ENCODE measurements at regions not wholly inside any gene's neighbourhood (a gene's known extent, or its start where the extent isn't known, plus 50 kb on each side); places are given as distances from the start of the nearest gene placed in this dataset.
A peak's percentile ranks its signal among the peaks of the same experiment; 100 is the strongest.
"Not testable (repeated sequence)": the region's sequence is repeated elsewhere in the genome, so short reads cannot be mapped to it uniquely, and the experiment has no call there.

- no peak overlapping the region for H3K9ac ChIP-seq (ENCODE audit: low read depth, low read length)
- peaks cover 14% of the 10 kb centered on the region for H3K4me1 ChIP-seq (ENCODE audit: control insufficient read depth, insufficient read depth, low read length)
- H3K4me2 ChIP-seq (ENCODE audit: low read length) = no peak overlapping the region
- H3K27me3 ChIP-seq (ENCODE audit: control insufficient read depth, insufficient read depth, low read length) = no peaks in the 10 kb centered on the region
- H3K36me3 ChIP-seq (ENCODE audit: insufficient read depth, low read length) = no peaks in the 10 kb centered on the region
- H3K4me3 ChIP-seq (ENCODE audit: low read length) = no peak overlapping the region
- no peaks in the 10 kb centered on the region for H3K9me3 ChIP-seq (replicated peaks; ENCODE audit: low read length)
Measured at GRCh38 chr12:68441167-68441566, 109.0 kb upstream of the MDM1 start.

GRCh38 chr12:68442353-68442972, 110.3 kb upstream of the MDM1 start:
- H3K4me1 ChIP-seq (ENCODE audit: control insufficient read depth, insufficient read depth, low read length) = peaks cover 14% of the 10 kb centered on the region
- not testable (repeated sequence) for H3K4me2 ChIP-seq (ENCODE audit: low read length); H3K9ac ChIP-seq (ENCODE audit: low read depth, low read length); H3K36me3 ChIP-seq (ENCODE audit: insufficient read depth, low read length); H3K9me3 ChIP-seq (replicated peaks; ENCODE audit: low read length); H3K4me3 ChIP-seq (ENCODE audit: low read length); H3K27me3 ChIP-seq (ENCODE audit: control insufficient read depth, insufficient read depth, low read length)

- not testable (repeated sequence) for H3K4me3 ChIP-seq (ENCODE audit: low read length); H3K36me3 ChIP-seq (ENCODE audit: insufficient read depth, low read length)
- peaks cover 14% of the 10 kb centered on the region for H3K4me1 ChIP-seq (ENCODE audit: control insufficient read depth, insufficient read depth, low read length)
Measured at GRCh38 chr12:68443695-68444094, 111.5 kb upstream of the MDM1 start.

GRCh38 chr12:68445824-68446223, 113.7 kb upstream of the MDM1 start:
- Histone ChIP-seq H3K4me3 (ENCODE audit: low read length) (no peak overlapping the region), H3K4me2 (ENCODE audit: low read length) (no peak overlapping the region), H3K9me3 (replicated peaks; ENCODE audit: low read length) (no peaks in the 10 kb centered on the region), H3K27me3 (ENCODE audit: control insufficient read depth, insufficient read depth, low read length) (no peaks in the 10 kb centered on the region), H3K4me1 (ENCODE audit: control insufficient read depth, insufficient read depth, low read length) (no peaks in the 10 kb centered on the region), H3K9ac (ENCODE audit: low read depth, low read length) (no peak overlapping the region), H3K36me3 (ENCODE audit: insufficient read depth, low read length) (no peaks in the 10 kb centered on the region)

More at GRCh38 chr12:68443695-68444094, 111.5 kb upstream of the MDM1 start:
- H3K27me3 ChIP-seq (ENCODE audit: control insufficient read depth, insufficient read depth, low read length); H3K9ac ChIP-seq (ENCODE audit: low read depth, low read length); H3K4me2 ChIP-seq (ENCODE audit: low read length); H3K9me3 ChIP-seq (replicated peaks; ENCODE audit: low read length): not testable (repeated sequence)

- Histone ChIP-seq H3K9ac (ENCODE audit: low read depth, low read length) (no peak overlapping the region), H3K27me3 (ENCODE audit: control insufficient read depth, insufficient read depth, low read length) (no peaks in the 10 kb centered on the region), H3K9me3 (replicated peaks; ENCODE audit: low read length) (no peaks in the 10 kb centered on the region), H3K36me3 (ENCODE audit: insufficient read depth, low read length) (no peaks in the 10 kb centered on the region), H3K4me3 (ENCODE audit: low read length) (no peak overlapping the region), H3K4me1 (ENCODE audit: control insufficient read depth, insufficient read depth, low read length) (peaks cover 4% of the 10 kb centered on the region), H3K4me2 (ENCODE audit: low read length) (no peak overlapping the region)
Measured at GRCh38 chr12:68446384-68446783, 114.2 kb upstream of the MDM1 start.

GRCh38 chr12:68446901-68447796, 115.0 kb upstream of the MDM1 start:
- no peak overlapping the region for H3K4me3 ChIP-seq (ENCODE audit: low read length)
- H3K9me3 ChIP-seq (replicated peaks; ENCODE audit: low read length) = no peaks in the 10 kb centered on the region
- H3K27me3 ChIP-seq (ENCODE audit: control insufficient read depth, insufficient read depth, low read length) = no peaks in the 10 kb centered on the region
- H3K4me2 ChIP-seq (ENCODE audit: low read length) = no peak overlapping the region
- no peaks in the 10 kb centered on the region for H3K36me3 ChIP-seq (ENCODE audit: insufficient read depth, low read length)
- peaks cover 12% of the 10 kb centered on the region for H3K4me1 ChIP-seq (ENCODE audit: control insufficient read depth, insufficient read depth, low read length)
- no peak overlapping the region for H3K9ac ChIP-seq (ENCODE audit: low read depth, low read length)

- Histone ChIP-seq H3K4me1 (ENCODE audit: control insufficient read depth, insufficient read depth, low read length) (peaks cover 12% of the 10 kb centered on the region), H3K9ac (ENCODE audit: low read depth, low read length) (no peak overlapping the region), H3K36me3 (ENCODE audit: insufficient read depth, low read length) (no peaks in the 10 kb centered on the region), H3K4me3 (ENCODE audit: low read length) (no peak overlapping the region), H3K9me3 (replicated peaks; ENCODE audit: low read length) (no peaks in the 10 kb centered on the region), H3K27me3 (ENCODE audit: control insufficient read depth, insufficient read depth, low read length) (no peaks in the 10 kb centered on the region), H3K4me2 (ENCODE audit: low read length) (no peak overlapping the region)
Measured at GRCh38 chr12:68447797-68448260, 115.7 kb upstream of the MDM1 start.

GRCh38 chr12:68449196-68449595, 117.0 kb upstream of the MDM1 start:
- H3K27me3 ChIP-seq (ENCODE audit: control insufficient read depth, insufficient read depth, low read length) = no peaks in the 10 kb centered on the region
- H3K9ac ChIP-seq (ENCODE audit: low read depth, low read length) = no peak overlapping the region
- peaks cover 12% of the 10 kb centered on the region for H3K4me1 ChIP-seq (ENCODE audit: control insufficient read depth, insufficient read depth, low read length)
- no peak overlapping the region for H3K4me3 ChIP-seq (ENCODE audit: low read length)
- H3K4me2 ChIP-seq (ENCODE audit: low read length) = no peak overlapping the region
- H3K9me3 ChIP-seq (replicated peaks; ENCODE audit: low read length) = no peaks in the 10 kb centered on the region
- H3K36me3 ChIP-seq (ENCODE audit: insufficient read depth, low read length) = no peaks in the 10 kb centered on the region

- no peaks in the 10 kb centered on the region for H3K36me3 ChIP-seq (ENCODE audit: insufficient read depth, low read length)
- H3K4me2 ChIP-seq (ENCODE audit: low read length) = no peak overlapping the region
- peaks cover 18% of the 10 kb centered on the region for H3K4me1 ChIP-seq (ENCODE audit: control insufficient read depth, insufficient read depth, low read length)
- H3K4me3 ChIP-seq (ENCODE audit: low read length) = no peak overlapping the region
- no peaks in the 10 kb centered on the region for H3K27me3 ChIP-seq (ENCODE audit: control insufficient read depth, insufficient read depth, low read length)
- H3K9me3 ChIP-seq (replicated peaks; ENCODE audit: low read length) = no peaks in the 10 kb centered on the region
- no peak overlapping the region for H3K9ac ChIP-seq (ENCODE audit: low read depth, low read length)
Measured at GRCh38 chr12:68450947-68451260, 118.7 kb upstream of the MDM1 start.

GRCh38 chr12:68451261-68452077, 119.3 kb upstream of the MDM1 start:
- Histone ChIP-seq H3K4me3 (ENCODE audit: low read length) (no peak overlapping the region), H3K4me1 (ENCODE audit: control insufficient read depth, insufficient read depth, low read length) (peaks cover 21% of the 10 kb centered on the region), H3K9ac (ENCODE audit: low read depth, low read length) (no peak overlapping the region)

GRCh38 chr12:68452078-68452715, 120.0 kb upstream of the MDM1 start:
- no peaks in the 10 kb centered on the region for H3K27me3 ChIP-seq (ENCODE audit: control insufficient read depth, insufficient read depth, low read length)
- H3K9ac ChIP-seq (ENCODE audit: low read depth, low read length) = no peak overlapping the region
- no peaks in the 10 kb centered on the region for H3K9me3 ChIP-seq (replicated peaks; ENCODE audit: low read length)
- no peaks in the 10 kb centered on the region for H3K36me3 ChIP-seq (ENCODE audit: insufficient read depth, low read length)
- H3K4me1 ChIP-seq (ENCODE audit: control insufficient read depth, insufficient read depth, low read length) = peaks cover 21% of the 10 kb centered on the region
- H3K4me2 ChIP-seq (ENCODE audit: low read length) = peak overlapping the region; percentile 57
- no peak overlapping the region for H3K4me3 ChIP-seq (ENCODE audit: low read length)

More at GRCh38 chr12:68451261-68452077, 119.3 kb upstream of the MDM1 start:
- Histone ChIP-seq H3K27me3 (ENCODE audit: control insufficient read depth, insufficient read depth, low read length) (no peaks in the 10 kb centered on the region), H3K4me2 (ENCODE audit: low read length) (peak overlapping the region; percentile 57), H3K36me3 (ENCODE audit: insufficient read depth, low read length) (no peaks in the 10 kb centered on the region), H3K9me3 (replicated peaks; ENCODE audit: low read length) (no peaks in the 10 kb centered on the region)

Measured in skeletal muscle satellite cell (primary cell).